IPS DF 6.9 (cell line): ENCODE measurements at regions not wholly inside any gene's neighbourhood (a gene's known extent, or its start where the extent isn't known, plus 50 kb on each side); places are given as distances from the start of the nearest gene placed in this dataset.

Source experiments
- DNase-seq: peaks from one replicate; pipeline ENCODE4 v3.0.0-alpha.2; 2013; ENCODE audit warnings: low read depth, low spot score
- H3K27ac ChIP-seq: one replicate; pipeline ENCODE4 v1.5.1; 2013; ENCODE audit warnings: low read length, control low read depth
- H3K27me3 ChIP-seq: 2 replicates; pipeline ENCODE4 v1.6.1; 2013; ENCODE audit warnings: mild to moderate bottlenecking, low read length; ENCODE audit not compliant: control insufficient read depth, insufficient read depth
- H3K36me3 ChIP-seq: 2 replicates; pipeline ENCODE4 v1.6.1; 2013; ENCODE audit warnings: low read length; ENCODE audit not compliant: control insufficient read depth, insufficient read depth
- H3K4me1 ChIP-seq: 2 replicates; pipeline ENCODE4 v1.6.1; 2013; ENCODE audit warnings: low read length; ENCODE audit not compliant: control insufficient read depth, insufficient read depth
- H3K4me3 ChIP-seq: 2 replicates; pipeline ENCODE4 v1.5.1; 2013; ENCODE audit warnings: mild to moderate bottlenecking, low read length
- H3K9me3 ChIP-seq: 2 replicates; pipeline ENCODE4 v1.6.1; 2013; ENCODE audit warnings: low read length, inconsistent platforms; ENCODE audit not compliant: control insufficient read depth, insufficient read depth
- WGBS: extraction: QIAGEN DNeasy Blood & Tissue Kit; methylation state at CpG from one replicate; pipeline ENCODE4 v1.1.7; 2013; ENCODE audit warnings: mixed read lengths, missing lambda C conversion rate; ENCODE audit not compliant: insufficient read length, insufficient coverage; 5-methylcytosine and 5-hydroxymethylcytosine counted together

- H3K4me1 ChIP-seq = no peaks in the 10 kb centered on the region
- H3K9me3 ChIP-seq = no peaks in the 10 kb centered on the region
- DNase-seq = no peak
- no peak overlapping the region for H3K27ac ChIP-seq
- no peak overlapping the region for H3K4me3 ChIP-seq
- H3K27me3 ChIP-seq = no peaks in the 10 kb centered on the region
- WGBS = no CpG with 5 or more reads among the region's 10 CpGs
- no peaks in the 10 kb centered on the region for H3K36me3 ChIP-seq
Measured at GRCh38 chr10:128915630-128916029, 551.4 kb upstream of the MGMT start.

DNA sequence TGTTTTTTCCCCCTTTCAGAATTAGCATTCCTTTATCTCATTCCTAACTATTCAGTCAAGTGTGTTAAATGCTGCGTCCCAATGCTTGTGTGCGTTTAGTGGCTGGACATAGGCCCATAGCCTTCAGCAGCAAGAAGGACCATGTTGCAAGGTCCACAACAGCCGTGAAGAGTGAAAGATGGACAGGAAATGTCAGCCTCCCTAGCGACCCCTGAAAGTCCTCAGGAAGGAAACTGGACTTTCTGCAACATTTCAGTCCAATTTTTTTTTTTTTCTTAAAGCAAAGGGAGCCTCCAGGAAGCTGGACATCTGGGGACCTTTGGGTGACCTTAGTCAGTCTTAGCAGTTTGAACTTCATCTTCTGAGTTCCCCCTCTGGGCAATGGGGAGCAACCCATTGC lies 550.7 kb upstream of the MGMT start:
- no CpG with 5 or more reads among the region's 4 CpGs for WGBS
- Histone ChIP-seq H3K27ac (no peak overlapping the region), H3K4me3 (no peak overlapping the region), H3K9me3 (no peaks in the 10 kb centered on the region), H3K36me3 (no peaks in the 10 kb centered on the region), H3K4me1 (no peaks in the 10 kb centered on the region), H3K27me3 (no peaks in the 10 kb centered on the region)
- no peak for DNase-seq

DNA sequence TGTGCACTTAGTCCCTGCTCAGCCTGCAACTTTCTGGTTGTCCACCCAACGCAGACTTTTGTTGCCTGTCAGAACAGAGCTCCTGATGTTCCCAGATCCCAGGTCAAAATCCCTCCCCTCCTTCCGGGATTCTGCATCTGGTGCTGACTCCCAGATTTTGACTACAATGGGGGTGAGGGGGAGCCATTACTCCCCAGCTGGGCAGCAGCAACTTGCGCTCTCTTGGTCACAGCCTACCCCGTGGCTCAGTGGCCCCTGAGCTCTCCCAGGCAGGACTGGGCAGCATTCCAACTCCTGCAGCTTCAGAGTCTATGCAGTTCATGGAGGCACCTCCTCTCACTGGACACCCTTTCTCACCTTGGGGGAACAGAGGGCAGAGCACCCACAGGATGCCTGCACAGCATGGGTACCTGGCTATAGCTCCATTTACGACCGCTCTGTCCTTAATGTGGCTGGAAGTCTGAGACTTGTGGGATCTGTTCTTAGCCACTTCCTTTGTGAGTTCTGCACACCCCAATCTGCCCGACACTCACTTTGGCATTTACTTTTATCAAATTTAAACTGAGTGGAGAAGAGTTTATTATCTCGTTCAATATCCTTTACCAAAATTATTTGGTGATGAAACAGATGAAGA lies 545.5 kb upstream of the MGMT start:
- Histone ChIP-seq H3K27me3 (no peaks in the 10 kb centered on the region), H3K36me3 (0 out of 2 replicates have a peak, but pooled peaks cover 2% of the 10 kb centered on the region), H3K4me3 (no peak overlapping the region), H3K4me1 (no peaks in the 10 kb centered on the region), H3K27ac (no peak overlapping the region), H3K9me3 (no peaks in the 10 kb centered on the region)
- no peak for DNase-seq
- no CpG with 5 or more reads among the region's 8 CpGs for WGBS

- H3K4me3 ChIP-seq = no peak overlapping the region
- H3K36me3 ChIP-seq = 0 out of 2 replicates have a peak, but pooled peaks cover 2% of the 10 kb centered on the region
- no peaks in the 10 kb centered on the region for H3K4me1 ChIP-seq
- DNase-seq = no peak
- no peak overlapping the region for H3K27ac ChIP-seq
- H3K27me3 ChIP-seq = no peaks in the 10 kb centered on the region
- WGBS = no CpG with 5 or more reads among the region's 2 CpGs
- H3K9me3 ChIP-seq = no peaks in the 10 kb centered on the region
Measured at GRCh38 chr10:128922172-128922571, 544.9 kb upstream of the MGMT start.

DNA sequence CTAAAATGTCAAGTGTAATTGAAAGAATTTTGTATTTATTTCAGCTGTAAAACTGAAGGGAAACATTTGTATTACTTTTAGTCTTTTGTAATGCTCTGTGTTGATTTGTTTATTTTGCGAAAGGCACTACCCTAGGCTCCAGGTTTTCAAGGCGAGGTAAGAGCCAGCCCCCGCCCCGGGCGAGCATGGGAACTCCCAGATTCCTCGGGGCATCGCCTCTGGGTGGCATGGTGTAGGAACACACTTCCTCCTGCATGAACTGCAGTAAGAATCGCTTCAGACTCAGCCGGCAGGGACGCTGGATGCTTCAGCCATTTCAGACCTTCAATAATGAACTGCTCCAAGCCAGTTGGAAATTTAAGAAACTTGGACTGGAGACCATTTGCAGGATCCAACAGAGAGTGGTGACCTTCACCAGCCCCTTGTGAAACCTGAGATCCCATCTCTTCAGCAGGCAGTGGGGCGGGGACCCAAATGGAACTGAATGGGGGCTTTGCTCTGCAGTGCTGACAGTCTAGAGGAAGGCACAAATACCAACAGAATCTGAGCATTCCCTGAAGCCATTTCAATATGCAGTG lies 544.3 kb upstream of the MGMT start:
- no peak for DNase-seq
- Histone ChIP-seq H3K36me3 (0 out of 2 replicates have a peak, but pooled peaks cover 2% of the 10 kb centered on the region), H3K27me3 (no peaks in the 10 kb centered on the region), H3K4me1 (no peaks in the 10 kb centered on the region), H3K9me3 (no peaks in the 10 kb centered on the region), H3K27ac (no peak overlapping the region), H3K4me3 (no peak overlapping the region)
- WGBS = no CpG with 5 or more reads among the region's 11 CpGs

- H3K27ac ChIP-seq = no peak overlapping the region
- H3K27me3 ChIP-seq = no peaks in the 10 kb centered on the region
- no peaks in the 10 kb centered on the region for H3K9me3 ChIP-seq
- no peaks in the 10 kb centered on the region for H3K4me1 ChIP-seq
- WGBS = no CpG with 5 or more reads among the region's 4 CpGs
- DNase-seq = no peak
- no peak overlapping the region for H3K4me3 ChIP-seq
- H3K36me3 ChIP-seq = 0 out of 2 replicates have a peak, but pooled peaks cover 2% of the 10 kb centered on the region
Measured at GRCh38 chr10:128924918-128925317, 542.1 kb upstream of the MGMT start.

DNA sequence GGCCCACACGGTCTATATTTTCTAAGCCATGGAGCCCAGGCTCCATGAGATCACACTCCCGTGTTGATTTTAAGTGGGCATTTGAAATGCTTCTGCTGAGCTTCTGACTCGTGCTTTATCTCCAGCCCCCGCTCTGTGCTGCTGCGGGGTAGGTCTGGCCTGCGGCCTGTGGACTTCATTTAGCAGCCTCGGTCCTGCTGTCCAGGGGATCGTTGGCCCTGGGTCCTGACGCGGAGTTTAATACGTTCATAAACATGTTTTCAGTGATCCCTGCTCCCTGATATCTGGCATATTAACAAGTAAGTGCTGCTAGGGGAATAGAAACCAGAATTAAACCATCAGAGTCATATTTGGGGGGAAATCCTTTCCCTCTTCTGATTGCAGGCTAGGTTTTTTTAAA lies 540.3 kb upstream of the MGMT start:
- WGBS = no CpG with 5 or more reads among the region's 11 CpGs
- H3K36me3 ChIP-seq = no peaks in the 10 kb centered on the region
- DNase-seq = no peak
- no peaks in the 10 kb centered on the region for H3K27me3 ChIP-seq
- no peak overlapping the region for H3K27ac ChIP-seq
- H3K4me1 ChIP-seq = no peaks in the 10 kb centered on the region
- no peaks in the 10 kb centered on the region for H3K9me3 ChIP-seq
- no peak overlapping the region for H3K4me3 ChIP-seq

DNA sequence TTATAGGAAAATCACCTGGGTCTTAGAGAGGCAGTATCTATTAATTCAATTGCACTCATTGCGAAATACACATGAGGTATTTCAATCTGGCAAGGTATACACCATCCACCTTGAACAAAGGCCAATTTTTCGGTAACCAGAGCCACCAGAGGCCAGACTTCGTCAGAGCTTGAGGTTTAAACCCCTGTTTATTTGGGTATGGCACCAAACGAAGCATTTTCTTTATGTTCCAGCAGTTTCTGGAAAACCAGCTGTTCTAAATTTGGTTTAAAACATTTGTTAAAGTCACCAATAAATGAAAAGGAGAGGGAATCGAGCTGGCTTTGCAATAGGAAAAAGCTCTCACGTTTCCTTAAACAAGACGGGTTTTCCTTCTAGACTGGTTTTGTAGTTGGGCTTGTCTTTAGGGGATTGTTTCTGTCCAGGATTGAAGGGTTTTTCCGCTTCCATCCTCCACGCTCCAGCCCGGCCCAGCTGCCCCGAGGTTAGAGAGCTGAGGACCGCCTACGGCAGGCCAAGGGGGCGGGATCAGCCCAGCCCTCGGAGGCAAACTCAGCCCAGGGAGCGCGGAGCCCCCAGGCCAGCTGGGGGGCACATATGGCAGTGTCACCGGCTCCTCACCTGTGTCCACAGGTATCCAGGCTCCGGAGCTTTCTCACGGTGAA lies 539.4 kb upstream of the MGMT start:
- no CpG with 5 or more reads among the region's 20 CpGs for WGBS
- no peak for DNase-seq
- Histone ChIP-seq H3K36me3 (no peaks in the 10 kb centered on the region), H3K4me1 (no peaks in the 10 kb centered on the region), H3K4me3 (no peak overlapping the region), H3K9me3 (no peaks in the 10 kb centered on the region), H3K27me3 (no peaks in the 10 kb centered on the region), H3K27ac (no peak overlapping the region)

GRCh38 chr10:128928231-128928836 lies 538.7 kb upstream of the MGMT start:
- Histone ChIP-seq H3K4me1 (no peaks in the 10 kb centered on the region), H3K27me3 (no peaks in the 10 kb centered on the region), H3K36me3 (no peaks in the 10 kb centered on the region), H3K9me3 (no peaks in the 10 kb centered on the region), H3K27ac (no peak overlapping the region), H3K4me3 (no peak overlapping the region)
- DNase-seq = no peak
- WGBS = no CpG with 5 or more reads among the region's 33 CpGs

DNA sequence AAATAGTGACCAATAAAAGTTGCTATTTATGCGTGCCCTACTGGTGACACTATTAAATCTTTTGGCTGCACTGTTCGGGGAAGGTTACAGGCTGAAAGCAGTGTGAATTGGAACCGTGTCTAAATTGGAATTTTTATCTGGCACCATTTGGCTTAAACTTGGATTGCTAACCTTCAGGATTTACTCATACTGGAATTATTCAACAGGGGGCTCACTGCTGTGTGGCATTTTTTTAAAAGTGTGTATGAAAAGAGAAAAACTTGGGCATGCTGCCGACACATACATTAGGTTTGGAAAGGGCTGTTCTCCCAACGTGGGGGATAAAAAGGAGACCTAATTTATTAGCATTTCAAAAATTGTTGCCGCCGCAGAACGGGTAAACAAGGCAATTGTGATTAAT lies 537.9 kb upstream of the MGMT start:
- Histone ChIP-seq H3K36me3 (no peaks in the 10 kb centered on the region), H3K27me3 (no peaks in the 10 kb centered on the region), H3K27ac (no peak overlapping the region), H3K9me3 (no peaks in the 10 kb centered on the region), H3K4me1 (no peaks in the 10 kb centered on the region), H3K4me3 (no peak overlapping the region)
- DNase-seq = no peak
- WGBS = no CpG with 5 or more reads among the region's 8 CpGs
